ENCODE measurements at regions not wholly inside any gene's neighbourhood (a gene's known extent, or its start where the extent isn't known, plus 50 kb on each side); places are given as distances from the start of the nearest gene placed in this dataset.

DNA sequence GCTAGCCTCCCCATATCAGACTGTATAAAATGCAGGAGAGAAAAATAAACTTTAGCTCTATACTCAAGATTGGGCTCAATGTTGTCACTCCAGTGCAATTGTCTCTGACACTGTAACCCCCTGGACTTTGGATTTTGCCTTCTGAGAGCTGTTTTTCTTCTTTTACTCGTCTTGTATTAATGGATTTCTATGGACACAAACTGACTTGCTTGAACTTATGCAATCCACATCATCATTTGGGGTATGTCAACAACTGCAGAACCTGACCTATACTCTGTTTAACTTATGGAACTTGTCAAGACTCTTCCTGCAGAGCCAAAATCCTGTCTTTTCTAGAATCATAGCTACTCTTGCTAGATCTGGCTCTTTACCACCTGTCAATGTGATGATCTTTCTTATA lies 257.8 kb upstream of the DCC start (continued):
- TF ChIP-seq, protein P1, sequence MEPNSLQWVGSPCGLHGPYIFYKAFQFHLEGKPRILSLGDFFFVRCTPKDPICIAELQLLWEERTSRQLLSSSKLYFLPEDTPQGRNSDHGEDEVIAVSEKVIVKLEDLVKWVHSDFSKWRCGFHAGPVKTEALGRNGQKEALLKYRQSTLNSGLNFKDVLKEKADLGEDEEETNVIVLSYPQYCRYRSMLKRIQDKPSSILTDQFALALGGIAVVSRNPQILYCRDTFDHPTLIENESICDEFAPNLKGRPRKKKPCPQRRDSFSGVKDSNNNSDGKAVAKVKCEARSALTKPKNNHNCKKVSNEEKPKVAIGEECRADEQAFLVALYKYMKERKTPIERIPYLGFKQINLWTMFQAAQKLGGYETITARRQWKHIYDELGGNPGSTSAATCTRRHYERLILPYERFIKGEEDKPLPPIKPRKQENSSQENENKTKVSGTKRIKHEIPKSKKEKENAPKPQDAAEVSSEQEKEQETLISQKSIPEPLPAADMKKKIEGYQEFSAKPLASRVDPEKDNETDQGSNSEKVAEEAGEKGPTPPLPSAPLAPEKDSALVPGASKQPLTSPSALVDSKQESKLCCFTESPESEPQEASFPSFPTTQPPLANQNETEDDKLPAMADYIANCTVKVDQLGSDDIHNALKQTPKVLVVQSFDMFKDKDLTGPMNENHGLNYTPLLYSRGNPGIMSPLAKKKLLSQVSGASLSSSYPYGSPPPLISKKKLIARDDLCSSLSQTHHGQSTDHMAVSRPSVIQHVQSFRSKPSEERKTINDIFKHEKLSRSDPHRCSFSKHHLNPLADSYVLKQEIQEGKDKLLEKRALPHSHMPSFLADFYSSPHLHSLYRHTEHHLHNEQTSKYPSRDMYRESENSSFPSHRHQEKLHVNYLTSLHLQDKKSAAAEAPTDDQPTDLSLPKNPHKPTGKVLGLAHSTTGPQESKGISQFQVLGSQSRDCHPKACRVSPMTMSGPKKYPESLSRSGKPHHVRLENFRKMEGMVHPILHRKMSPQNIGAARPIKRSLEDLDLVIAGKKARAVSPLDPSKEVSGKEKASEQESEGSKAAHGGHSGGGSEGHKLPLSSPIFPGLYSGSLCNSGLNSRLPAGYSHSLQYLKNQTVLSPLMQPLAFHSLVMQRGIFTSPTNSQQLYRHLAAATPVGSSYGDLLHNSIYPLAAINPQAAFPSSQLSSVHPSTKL (CRISPR knock-in tag; IDR thresholded peaks at IDR 0.05): peak; percentile 76
- 0 out of 2 replicates have a peak, but pooled peaks have one; percentile 38 for TF ChIP-seq PPARG (CRISPR knock-in tag; conservative IDR thresholded peaks at IDR 0.05)
- TF ChIP-seq RARA (CRISPR knock-in tag; IDR thresholded peaks at IDR 0.05): peak; percentile 58; the same call in 1 of the 2 replicates
- 0 out of 2 replicates have a peak, but pooled peaks have one; percentile 23 for TF ChIP-seq ZGPAT (CRISPR knock-in tag; IDR thresholded peaks at IDR 0.05)
- 0 out of 2 replicates have a peak, but pooled peaks have one; percentile 25 for TF ChIP-seq MIXL1 (CRISPR knock-in tag; IDR thresholded peaks at IDR 0.05)
- peak; percentile 57 for TF ChIP-seq HNF4A (CRISPR knock-in tag; IDR thresholded peaks at IDR 0.05)
- TF ChIP-seq CBFB (CRISPR knock-in tag; IDR thresholded peaks at IDR 0.05): no peak
- peak; percentile 34; the same call in 1 of the 2 replicates for TF ChIP-seq ZBTB20 (CRISPR knock-in tag; IDR thresholded peaks at IDR 0.05; ENCODE audit: borderline replicate concordance, low read depth)
- peak; percentile 32 for TF ChIP-seq TEAD3 (CRISPR knock-in tag; optimal IDR thresholded peaks at IDR 0.05; ENCODE audit: borderline replicate concordance)
- no peak for TF ChIP-seq ZNF30 (CRISPR knock-in tag; IDR thresholded peaks at IDR 0.05)
- TF ChIP-seq, protein P2, sequence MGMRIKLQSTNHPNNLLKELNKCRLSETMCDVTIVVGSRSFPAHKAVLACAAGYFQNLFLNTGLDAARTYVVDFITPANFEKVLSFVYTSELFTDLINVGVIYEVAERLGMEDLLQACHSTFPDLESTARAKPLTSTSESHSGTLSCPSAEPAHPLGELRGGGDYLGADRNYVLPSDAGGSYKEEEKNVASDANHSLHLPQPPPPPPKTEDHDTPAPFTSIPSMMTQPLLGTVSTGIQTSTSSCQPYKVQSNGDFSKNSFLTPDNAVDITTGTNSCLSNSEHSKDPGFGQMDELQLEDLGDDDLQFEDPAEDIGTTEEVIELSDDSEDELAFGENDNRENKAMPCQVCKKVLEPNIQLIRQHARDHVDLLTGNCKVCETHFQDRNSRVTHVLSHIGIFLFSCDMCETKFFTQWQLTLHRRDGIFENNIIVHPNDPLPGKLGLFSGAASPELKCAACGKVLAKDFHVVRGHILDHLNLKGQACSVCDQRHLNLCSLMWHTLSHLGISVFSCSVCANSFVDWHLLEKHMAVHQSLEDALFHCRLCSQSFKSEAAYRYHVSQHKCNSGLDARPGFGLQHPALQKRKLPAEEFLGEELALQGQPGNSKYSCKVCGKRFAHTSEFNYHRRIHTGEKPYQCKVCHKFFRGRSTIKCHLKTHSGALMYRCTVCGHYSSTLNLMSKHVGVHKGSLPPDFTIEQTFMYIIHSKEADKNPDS (CRISPR knock-in tag; IDR thresholded peaks at IDR 0.05): no peak
- peak; percentile 59; the same call in 1 of the 2 replicates for TF ChIP-seq ZNF331 (CRISPR knock-in tag; IDR thresholded peaks at IDR 0.05)
- TF ChIP-seq, protein P3, sequence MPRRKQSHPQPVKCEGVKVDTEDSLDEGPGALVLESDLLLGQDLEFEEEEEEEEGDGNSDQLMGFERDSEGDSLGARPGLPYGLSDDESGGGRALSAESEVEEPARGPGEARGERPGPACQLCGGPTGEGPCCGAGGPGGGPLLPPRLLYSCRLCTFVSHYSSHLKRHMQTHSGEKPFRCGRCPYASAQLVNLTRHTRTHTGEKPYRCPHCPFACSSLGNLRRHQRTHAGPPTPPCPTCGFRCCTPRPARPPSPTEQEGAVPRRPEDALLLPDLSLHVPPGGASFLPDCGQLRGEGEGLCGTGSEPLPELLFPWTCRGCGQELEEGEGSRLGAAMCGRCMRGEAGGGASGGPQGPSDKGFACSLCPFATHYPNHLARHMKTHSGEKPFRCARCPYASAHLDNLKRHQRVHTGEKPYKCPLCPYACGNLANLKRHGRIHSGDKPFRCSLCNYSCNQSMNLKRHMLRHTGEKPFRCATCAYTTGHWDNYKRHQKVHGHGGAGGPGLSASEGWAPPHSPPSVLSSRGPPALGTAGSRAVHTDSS (CRISPR knock-in tag; conservative IDR thresholded peaks at IDR 0.05): no peak
- 0 out of 2 replicates have a peak, but pooled peaks have one; percentile 32 for TF ChIP-seq ZNF317 (CRISPR knock-in tag; IDR thresholded peaks at IDR 0.05)
- TF ChIP-seq, protein P4, sequence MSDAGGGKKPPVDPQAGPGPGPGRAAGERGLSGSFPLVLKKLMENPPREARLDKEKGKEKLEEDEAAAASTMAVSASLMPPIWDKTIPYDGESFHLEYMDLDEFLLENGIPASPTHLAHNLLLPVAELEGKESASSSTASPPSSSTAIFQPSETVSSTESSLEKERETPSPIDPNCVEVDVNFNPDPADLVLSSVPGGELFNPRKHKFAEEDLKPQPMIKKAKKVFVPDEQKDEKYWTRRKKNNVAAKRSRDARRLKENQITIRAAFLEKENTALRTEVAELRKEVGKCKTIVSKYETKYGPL (CRISPR knock-in tag; IDR thresholded peaks at IDR 0.05): 0 out of 2 replicates have a peak, but pooled peaks have one; percentile 28
- peak; percentile 69; the same call in 1 of the 2 replicates for TF ChIP-seq CEBPG (CRISPR knock-in tag; IDR thresholded peaks at IDR 0.05)
- TF ChIP-seq ZNF12 (CRISPR knock-in tag; IDR thresholded peaks at IDR 0.05): peak; percentile 99
- TF ChIP-seq SOX5 (CRISPR knock-in tag; IDR thresholded peaks at IDR 0.05; ENCODE audit: borderline replicate concordance): peak; percentile 28; the same call in 1 of the 2 replicates
- no peak for TF ChIP-seq SOX6 (IDR thresholded peaks at IDR 0.05)
- TF ChIP-seq SOX6 (CRISPR knock-in tag; IDR thresholded peaks at IDR 0.05): peak; percentile 35; the same call in 1 of the 2 replicates

Measured in HepG2 (cell line).